ENCODE measurements at regions not wholly inside any gene's neighbourhood (a gene's known extent, or its start where the extent isn't known, plus 50 kb on each side); places are given as distances from the start of the nearest gene placed in this dataset.

DNA sequence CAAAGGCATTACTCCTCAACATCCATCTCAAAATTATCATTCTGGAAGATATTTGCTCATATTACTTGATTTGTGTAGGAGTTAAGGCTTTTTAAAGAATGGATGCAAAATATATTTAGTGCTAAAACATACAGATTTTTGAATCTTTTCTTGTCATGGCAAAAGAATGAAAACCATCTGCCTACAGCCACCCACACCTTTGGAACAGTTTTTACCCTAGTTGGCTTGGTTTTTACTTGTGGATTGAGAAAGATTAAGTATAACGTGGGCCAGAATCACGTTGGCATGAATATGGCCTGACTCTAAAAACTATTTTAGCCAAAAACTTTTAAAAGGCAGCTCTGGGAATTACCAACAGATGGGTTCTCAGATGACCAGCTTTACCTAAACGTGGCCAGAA, 128.2 kb downstream of the SPAG6 start (continued):
- TF ChIP-seq, protein P1, sequence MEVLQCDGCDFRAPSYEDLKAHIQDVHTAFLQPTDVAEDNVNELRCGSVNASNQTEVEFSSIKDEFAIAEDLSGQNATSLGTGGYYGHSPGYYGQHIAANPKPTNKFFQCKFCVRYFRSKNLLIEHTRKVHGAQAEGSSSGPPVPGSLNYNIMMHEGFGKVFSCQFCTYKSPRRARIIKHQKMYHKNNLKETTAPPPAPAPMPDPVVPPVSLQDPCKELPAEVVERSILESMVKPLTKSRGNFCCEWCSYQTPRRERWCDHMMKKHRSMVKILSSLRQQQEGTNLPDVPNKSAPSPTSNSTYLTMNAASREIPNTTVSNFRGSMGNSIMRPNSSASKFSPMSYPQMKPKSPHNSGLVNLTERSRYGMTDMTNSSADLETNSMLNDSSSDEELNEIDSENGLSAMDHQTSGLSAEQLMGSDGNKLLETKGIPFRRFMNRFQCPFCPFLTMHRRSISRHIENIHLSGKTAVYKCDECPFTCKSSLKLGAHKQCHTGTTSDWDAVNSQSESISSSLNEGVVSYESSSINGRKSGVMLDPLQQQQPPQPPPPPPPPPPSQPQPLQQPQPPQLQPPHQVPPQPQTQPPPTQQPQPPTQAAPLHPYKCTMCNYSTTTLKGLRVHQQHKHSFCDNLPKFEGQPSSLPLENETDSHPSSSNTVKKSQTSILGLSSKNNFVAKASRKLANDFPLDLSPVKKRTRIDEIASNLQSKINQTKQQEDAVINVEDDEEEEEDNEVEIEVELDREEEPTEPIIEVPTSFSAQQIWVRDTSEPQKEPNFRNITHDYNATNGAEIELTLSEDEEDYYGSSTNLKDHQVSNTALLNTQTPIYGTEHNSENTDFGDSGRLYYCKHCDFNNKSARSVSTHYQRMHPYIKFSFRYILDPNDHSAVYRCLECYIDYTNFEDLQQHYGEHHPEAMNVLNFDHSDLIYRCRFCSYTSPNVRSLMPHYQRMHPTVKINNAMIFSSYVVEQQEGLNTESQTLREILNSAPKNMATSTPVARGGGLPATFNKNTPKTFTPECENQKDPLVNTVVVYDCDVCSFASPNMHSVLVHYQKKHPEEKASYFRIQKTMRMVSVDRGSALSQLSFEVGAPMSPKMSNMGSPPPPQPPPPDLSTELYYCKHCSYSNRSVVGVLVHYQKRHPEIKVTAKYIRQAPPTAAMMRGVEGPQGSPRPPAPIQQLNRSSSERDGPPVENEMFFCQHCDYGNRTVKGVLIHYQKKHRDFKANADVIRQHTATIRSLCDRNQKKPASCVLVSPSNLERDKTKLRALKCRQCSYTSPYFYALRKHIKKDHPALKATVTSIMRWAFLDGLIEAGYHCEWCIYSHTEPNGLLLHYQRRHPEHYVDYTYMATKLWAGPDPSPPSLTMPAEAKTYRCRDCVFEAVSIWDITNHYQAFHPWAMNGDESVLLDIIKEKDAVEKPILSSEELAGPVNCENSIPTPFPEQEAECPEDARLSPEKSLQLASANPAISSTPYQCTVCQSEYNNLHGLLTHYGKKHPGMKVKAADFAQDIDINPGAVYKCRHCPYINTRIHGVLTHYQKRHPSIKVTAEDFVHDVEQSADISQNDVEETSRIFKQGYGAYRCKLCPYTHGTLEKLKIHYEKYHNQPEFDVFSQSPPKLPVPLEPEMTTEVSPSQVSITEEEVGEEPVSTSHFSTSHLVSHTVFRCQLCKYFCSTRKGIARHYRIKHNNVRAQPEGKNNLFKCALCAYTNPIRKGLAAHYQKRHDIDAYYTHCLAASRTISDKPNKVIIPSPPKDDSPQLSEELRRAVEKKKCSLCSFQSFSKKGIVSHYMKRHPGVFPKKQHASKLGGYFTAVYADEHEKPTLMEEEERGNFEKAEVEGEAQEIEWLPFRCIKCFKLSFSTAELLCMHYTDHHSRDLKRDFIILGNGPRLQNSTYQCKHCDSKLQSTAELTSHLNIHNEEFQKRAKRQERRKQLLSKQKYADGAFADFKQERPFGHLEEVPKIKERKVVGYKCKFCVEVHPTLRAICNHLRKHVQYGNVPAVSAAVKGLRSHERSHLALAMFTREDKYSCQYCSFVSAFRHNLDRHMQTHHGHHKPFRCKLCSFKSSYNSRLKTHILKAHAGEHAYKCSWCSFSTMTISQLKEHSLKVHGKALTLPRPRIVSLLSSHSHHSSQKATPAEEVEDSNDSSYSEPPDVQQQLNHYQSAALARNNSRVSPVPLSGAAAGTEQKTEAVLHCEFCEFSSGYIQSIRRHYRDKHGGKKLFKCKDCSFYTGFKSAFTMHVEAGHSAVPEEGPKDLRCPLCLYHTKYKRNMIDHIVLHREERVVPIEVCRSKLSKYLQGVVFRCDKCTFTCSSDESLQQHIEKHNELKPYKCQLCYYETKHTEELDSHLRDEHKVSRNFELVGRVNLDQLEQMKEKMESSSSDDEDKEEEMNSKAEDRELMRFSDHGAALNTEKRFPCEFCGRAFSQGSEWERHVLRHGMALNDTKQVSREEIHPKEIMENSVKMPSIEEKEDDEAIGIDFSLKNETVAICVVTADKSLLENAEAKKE (CRISPR knock-in tag; IDR thresholded peaks at IDR 0.05): no peak

DNA sequence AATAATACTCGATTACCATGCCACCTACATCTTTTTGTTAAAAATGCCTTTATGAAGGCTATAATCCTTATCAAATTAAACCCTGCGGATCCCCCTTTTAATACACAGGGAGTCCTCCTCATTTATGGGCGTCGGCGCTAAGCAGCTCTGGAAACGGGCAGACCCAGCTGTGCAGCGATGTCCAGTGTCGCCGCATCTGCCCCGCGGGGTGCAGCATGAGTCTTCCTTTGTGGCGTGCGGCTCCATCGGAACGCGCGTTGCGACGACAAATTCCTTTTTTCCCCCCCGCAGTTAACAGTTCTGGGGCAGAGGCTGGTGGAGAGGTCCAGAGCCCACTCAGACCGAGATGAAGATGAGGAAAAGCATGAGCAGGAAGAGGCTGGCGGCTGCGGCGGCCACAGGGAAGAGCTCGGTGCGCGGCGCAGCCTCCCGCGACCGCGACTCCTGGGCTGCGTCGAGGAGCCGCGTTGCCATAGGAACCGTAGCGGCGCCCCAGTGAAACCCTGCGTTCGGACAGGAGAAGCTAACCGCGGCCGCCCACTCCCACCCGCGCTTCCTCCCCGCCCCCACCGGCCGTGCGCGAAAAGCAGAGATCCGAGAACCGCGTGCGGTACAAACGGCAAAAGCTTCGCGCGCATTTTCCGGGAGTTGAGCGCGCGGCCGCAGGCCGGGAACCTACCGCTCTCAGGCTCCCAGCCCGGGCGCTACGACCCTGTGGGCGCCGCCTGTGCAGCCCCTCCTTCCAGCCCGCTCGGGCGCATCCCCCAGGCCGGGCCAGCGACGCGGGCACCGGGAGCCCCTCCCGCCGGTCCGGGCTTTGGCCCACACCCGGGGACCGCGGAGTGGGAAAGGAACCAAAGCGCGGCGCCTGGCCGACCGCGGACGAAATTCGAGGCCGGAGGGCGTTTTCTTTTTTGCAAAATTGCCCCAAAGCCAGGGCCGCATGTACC, 130.6 kb downstream of the SPAG6 start:
- peak; percentile 71 for DNase-seq (ENCODE audit: low spot score)
- Mint-ChIP-seq H3K36me3 (ENCODE audit: low read depth) (no peaks in the 10 kb centered on the region; the same call in 2 of the 3 replicates), H3K4me3 (peak overlapping the region; percentile 77), H3K27ac (no peak overlapping the region), H3K9me3 (no peaks in the 10 kb centered on the region), H3K4me1 (peaks cover 34% of the 10 kb centered on the region), H3K27me3 (ENCODE audit: insufficient read depth, low read depth, poor library complexity) (peaks cover 87% of the 10 kb centered on the region)
- no peaks in the 10 kb centered on the region for H3K9me2 ChIP-seq (ENCODE audit: insufficient read depth)
- peaks cover 23% of the 10 kb centered on the region; the same call in 1 of the 2 replicates for H3K4me1 ChIP-seq (ENCODE audit: insufficient read depth)
- H3K4me3 ChIP-seq: peak overlapping the region; percentile 72
- peaks cover 3% of the 10 kb centered on the region; the same call in 1 of the 2 replicates for H3F3A ChIP-seq (replicated peaks; ENCODE audit: low read depth)
- H3K27me3 ChIP-seq (ENCODE audit: insufficient read depth): peaks cover 100% of the 10 kb centered on the region
- H2AFZ ChIP-seq: peak overlapping the region; percentile 90
- no peak overlapping the region for H3K27ac ChIP-seq (ENCODE audit: low read depth)
- TF ChIP-seq JUNB (IDR thresholded peaks at IDR 0.05; ENCODE audit: unreplicated experiment) (no peak), EZH2 (IDR thresholded peaks at IDR 0.05; ENCODE audit: low read depth, unreplicated experiment) (peak; percentile 93)
- peak overlapping the region; percentile 94 for H3K4me2 ChIP-seq
- no peaks in the 10 kb centered on the region for H3K79me2 ChIP-seq (replicated peaks; ENCODE audit: insufficient read depth)
- H3K36me3 ChIP-seq (ENCODE audit: insufficient read depth): no peaks in the 10 kb centered on the region
- H4K20me1 ChIP-seq (replicated peaks; ENCODE audit: insufficient read depth): peaks cover 6% of the 10 kb centered on the region; the same call in 1 of the 2 replicates
- ATAC-seq: peak; percentile 69

All from GM23338 (cell line).